ENCODE measurements at regions not wholly inside any gene's neighbourhood (a gene's known extent, or its start where the extent isn't known, plus 50 kb on each side); places are given as distances from the start of the nearest gene placed in this dataset.

DNA sequence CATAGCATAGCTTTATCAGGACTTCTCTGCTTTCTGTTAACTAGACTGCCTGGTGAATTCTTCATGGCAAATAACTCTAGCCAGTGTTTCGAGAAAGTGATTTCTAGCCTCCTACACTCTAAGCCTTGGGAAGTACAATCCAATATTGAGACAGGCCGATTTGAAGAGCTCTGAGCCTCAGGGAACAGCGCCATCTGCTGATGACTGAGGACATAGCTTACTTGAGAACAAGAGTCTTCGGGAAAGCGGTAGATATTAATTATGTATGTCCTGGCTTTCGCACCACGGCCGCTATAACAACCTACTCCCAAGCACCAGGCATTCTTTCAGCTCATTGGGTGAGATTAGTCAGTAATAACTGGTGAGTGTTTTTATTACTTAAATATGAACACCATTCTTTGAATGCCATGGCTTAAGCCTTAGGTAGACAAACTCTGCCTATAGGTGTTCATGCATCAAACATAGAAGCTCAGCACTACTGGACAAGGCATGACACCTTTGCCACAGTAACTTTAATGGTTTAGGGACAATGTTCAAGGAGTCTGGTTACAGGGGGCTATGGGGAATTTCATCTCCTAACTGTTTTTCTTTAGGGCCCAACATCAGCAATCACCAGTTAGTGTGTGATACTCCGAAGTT is 518.6 kb downstream of the BMP2 start:
- intact Hi-C loops (cut with DNase I; ENCODE audit: low total_unique reads) = loop anchor here (5.0 to 10.0 kb wide), 3 partner anchors 461 to 1144 kb away; partner anchors contain the start of gene BMP2
- in situ Hi-C loops (cut with MboI; ENCODE audit: low sequenced_read_pairs in 4 of 4) = loop anchor here (25.0 kb wide), 3 partner anchors 449 to 1149 kb away; partner anchors contain the start of gene BMP2 (in 3 of the 4)
- H3K36me3 ChIP-seq = no peaks in the 10 kb centered on the region
- DNase-seq (peak; percentile 31 to 52), ATAC-seq (peak; percentile 30 to 83)
- TF ChIP-seq, protein P1, sequence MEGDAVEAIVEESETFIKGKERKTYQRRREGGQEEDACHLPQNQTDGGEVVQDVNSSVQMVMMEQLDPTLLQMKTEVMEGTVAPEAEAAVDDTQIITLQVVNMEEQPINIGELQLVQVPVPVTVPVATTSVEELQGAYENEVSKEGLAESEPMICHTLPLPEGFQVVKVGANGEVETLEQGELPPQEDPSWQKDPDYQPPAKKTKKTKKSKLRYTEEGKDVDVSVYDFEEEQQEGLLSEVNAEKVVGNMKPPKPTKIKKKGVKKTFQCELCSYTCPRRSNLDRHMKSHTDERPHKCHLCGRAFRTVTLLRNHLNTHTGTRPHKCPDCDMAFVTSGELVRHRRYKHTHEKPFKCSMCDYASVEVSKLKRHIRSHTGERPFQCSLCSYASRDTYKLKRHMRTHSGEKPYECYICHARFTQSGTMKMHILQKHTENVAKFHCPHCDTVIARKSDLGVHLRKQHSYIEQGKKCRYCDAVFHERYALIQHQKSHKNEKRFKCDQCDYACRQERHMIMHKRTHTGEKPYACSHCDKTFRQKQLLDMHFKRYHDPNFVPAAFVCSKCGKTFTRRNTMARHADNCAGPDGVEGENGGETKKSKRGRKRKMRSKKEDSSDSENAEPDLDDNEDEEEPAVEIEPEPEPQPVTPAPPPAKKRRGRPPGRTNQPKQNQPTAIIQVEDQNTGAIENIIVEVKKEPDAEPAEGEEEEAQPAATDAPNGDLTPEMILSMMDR (IDR thresholded peaks at IDR 0.05 in 4 of 5, conservative IDR thresholded peaks at IDR 0.05 in 1 of 5) = peak; percentile 43 to 77 (median 60)
- TF ChIP-seq POLR2A (IDR thresholded peaks at IDR 0.05) = no peak
- no peak overlapping the region for H3K27ac ChIP-seq
- H3K9me3 ChIP-seq = no peaks in the 10 kb centered on the region
- H3K4me3 ChIP-seq = no peak overlapping the region
- no peaks in the 10 kb centered on the region for H3K4me1 ChIP-seq
- H3K27me3 ChIP-seq = no peaks in the 10 kb centered on the region

DNA sequence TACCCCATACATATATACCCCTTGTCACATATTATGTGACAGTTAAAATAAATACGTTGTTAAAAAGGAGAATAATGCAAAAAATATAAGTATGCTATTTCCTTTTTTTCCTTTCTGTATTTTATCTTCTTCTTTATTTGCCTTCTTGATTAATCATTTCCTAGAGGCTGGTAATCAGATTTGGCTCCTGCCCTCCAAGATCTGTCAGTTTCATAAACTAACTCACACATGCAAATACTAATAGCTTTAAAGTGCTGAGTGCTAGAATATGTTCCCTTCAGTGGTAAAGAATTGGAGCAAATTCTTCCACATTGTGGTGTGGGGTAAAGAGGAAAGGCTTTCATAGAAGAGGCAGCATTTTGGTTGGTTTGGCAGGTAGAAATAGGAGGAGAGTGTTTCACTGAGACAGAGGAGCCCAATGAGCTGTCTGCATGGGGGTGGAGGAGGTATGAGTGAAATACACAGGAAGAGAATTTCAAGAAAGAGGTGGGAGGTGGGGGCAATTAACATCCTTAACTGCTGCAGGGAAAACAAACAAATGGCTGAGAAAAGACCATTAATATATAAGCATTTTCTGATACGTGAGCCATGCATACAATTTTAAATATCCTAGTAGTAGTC is 523.9 kb downstream of the BMP2 start:
- intact Hi-C loops (cut with DNase I; ENCODE audit: low total_unique reads) (no loop called here), in situ Hi-C loops (cut with MboI; ENCODE audit: low sequenced_read_pairs in 4 of 4) (loop anchor here (25.0 kb wide), 3 partner anchors 454 to 1154 kb away; partner anchors contain the start of gene BMP2 (in 3 of the 4))
- Histone ChIP-seq H3K27ac (no peak overlapping the region), H3K4me1 (peaks cover 0 to 4% of the 10 kb centered on the region in 2 donors), H3K4me3 (no peak overlapping the region), H3K27me3 (no peaks in the 10 kb centered on the region), H3K36me3 (no peaks in the 10 kb centered on the region), H3K9me3 (no peaks in the 10 kb centered on the region)
- ATAC-seq (no peak), DNase-seq (no peak)
- TF ChIP-seq, protein P1 (IDR thresholded peaks at IDR 0.05 in 4 of 5, conservative IDR thresholded peaks at IDR 0.05 in 1 of 5) = no peak
- no peak for TF ChIP-seq POLR2A (IDR thresholded peaks at IDR 0.05)

DNA sequence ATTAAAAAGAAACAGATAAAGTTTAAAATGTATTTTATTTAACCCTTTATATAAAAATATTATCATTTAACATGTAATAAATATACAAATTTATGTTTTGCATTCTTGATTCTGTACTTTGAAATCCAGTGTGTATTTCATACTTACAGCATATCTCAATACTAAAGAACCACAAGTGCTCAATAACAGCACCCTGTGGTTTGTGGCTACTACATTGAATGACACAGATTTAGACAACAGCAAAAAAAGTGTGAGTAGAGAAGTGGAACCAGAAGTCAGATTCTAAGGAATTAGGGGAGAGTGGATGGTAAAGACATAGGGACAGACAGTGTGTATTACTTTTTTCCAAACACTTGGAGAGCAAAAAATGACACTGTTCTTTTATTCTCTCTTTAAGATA is 524.5 kb downstream of the BMP2 start:
- intact Hi-C loops (cut with DNase I; ENCODE audit: low total_unique reads) = no loop called here
- in situ Hi-C loops (cut with MboI; ENCODE audit: low sequenced_read_pairs in 4 of 4) = loop anchor here (25.0 kb wide), 3 partner anchors 455 to 1155 kb away; partner anchors contain the start of gene BMP2 (in 3 of the 4)
- DNase-seq (no peak), ATAC-seq (no peak)
- TF ChIP-seq, protein P1 (IDR thresholded peaks at IDR 0.05 in 4 of 5, conservative IDR thresholded peaks at IDR 0.05 in 1 of 5) = no peak
- no peak for TF ChIP-seq POLR2A (IDR thresholded peaks at IDR 0.05)
- Histone ChIP-seq H3K27me3 (no peaks in the 10 kb centered on the region), H3K9me3 (no peaks in the 10 kb centered on the region), H3K36me3 (no peaks in the 10 kb centered on the region), H3K4me1 (peaks cover 0 to 4% of the 10 kb centered on the region in 2 donors), H3K27ac (no peak overlapping the region), H3K4me3 (no peak overlapping the region)

DNA sequence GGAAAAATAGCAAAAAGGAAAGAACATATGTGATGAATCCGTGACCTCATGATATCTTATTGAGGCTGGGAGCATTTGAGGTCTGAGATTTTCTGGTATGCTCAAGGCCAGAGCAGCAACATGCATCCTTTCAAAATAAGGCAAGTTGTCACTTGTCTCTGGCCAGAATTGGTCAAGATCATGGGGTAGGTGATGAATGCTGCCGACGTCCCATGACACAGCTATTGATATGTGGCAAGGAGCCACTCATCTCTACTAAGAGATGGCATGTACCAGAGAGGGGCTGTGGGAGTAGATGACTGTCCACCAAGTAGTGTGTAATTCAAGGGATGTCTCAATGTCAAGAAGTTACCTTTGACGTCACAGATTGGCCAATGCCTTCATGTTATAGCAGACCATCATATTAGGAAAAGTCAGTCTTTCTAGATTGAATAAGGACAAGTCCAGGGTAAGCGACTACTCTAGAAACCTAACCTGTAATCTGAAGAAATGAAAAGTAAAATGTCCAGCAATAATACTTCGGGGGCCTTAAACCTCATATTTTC is 527.4 kb downstream of the BMP2 start:
- in situ Hi-C loops (cut with MboI; ENCODE audit: low sequenced_read_pairs in 4 of 4) (loop anchor here (25.0 kb wide), 3 partner anchors 458 to 1158 kb away; partner anchors contain the start of gene BMP2 (in 3 of the 4)), intact Hi-C loops (cut with DNase I; ENCODE audit: low total_unique reads) (no loop called here)
- no peak for TF ChIP-seq POLR2A (IDR thresholded peaks at IDR 0.05)
- TF ChIP-seq, protein P1 (IDR thresholded peaks at IDR 0.05 in 4 of 5, conservative IDR thresholded peaks at IDR 0.05 in 1 of 5) = no peak
- H3K36me3 ChIP-seq = no peaks in the 10 kb centered on the region
- DNase-seq (no peak), ATAC-seq (no peak)
- H3K27ac ChIP-seq = no peak overlapping the region
- peaks cover 0 to 4% of the 10 kb centered on the region in 2 donors for H3K4me1 ChIP-seq
- no peaks in the 10 kb centered on the region for H3K9me3 ChIP-seq
- no peaks in the 10 kb centered on the region for H3K27me3 ChIP-seq
- H3K4me3 ChIP-seq = no peak overlapping the region
